Ascending aorta (tissue), 2 donors: ENCODE measurements at regions not wholly inside any gene's neighbourhood (a gene's known extent, or its start where the extent isn't known, plus 50 kb on each side); places are given as distances from the start of the nearest gene placed in this dataset.
"Not testable (repeated sequence)": the region's sequence is repeated elsewhere in the genome, so short reads cannot be mapped to it uniquely, and the experiment has no call there.

ENCODE experiments used
- DNase-seq, 2 donors: peaks; one replicate each; pipeline ENCODE4 v3.0.0-alpha.2; 2019; ENCODE audit warnings: low spot score in 2 of 2
- H3K27ac ChIP-seq, 2 donors: fragments of 200-600 bp; sonication (generic); one replicate each; pipeline ENCODE4 v1.5.1; 2016 to 2017; ENCODE audit warnings: mild to moderate bottlenecking in 1 of 2
- H3K27me3 ChIP-seq: fragments of 200-600 bp; sonication (generic); one replicate; pipeline ENCODE4 v1.5.1; 2017
- H3K36me3 ChIP-seq, 2 donors: fragments of 200-600 bp; sonication (generic); one replicate each; pipeline ENCODE4 v1.5.1; 2016
- H3K4me1 ChIP-seq, 2 donors: fragments of 200-600 bp; sonication (generic); one replicate each; pipeline ENCODE4 v1.5.1; 2016 to 2017; ENCODE audit warnings: mild to moderate bottlenecking in 1 of 2
- H3K4me3 ChIP-seq, 2 donors: fragments of 200-600 bp; sonication (generic); one replicate each; pipeline ENCODE4 v1.5.1; 2016 to 2017; ENCODE audit warnings: mild to moderate bottlenecking in 1 of 2
- H3K9me3 ChIP-seq, 2 donors: fragments of 200-600 bp; sonication (generic); one replicate each; pipeline ENCODE4 v1.5.1; 2016
- intact Hi-C: fragments of 100-400 bp; cut with DNase I; formaldehyde crosslinking; loops from one replicate; pipeline ENCODE4 v1.15.1; 2023
- TF ChIP-seq, protein P1 (sequence below), 3 experiments: fragments of 200-600 bp in 2 of 3; fragments of 450-650 bp in 1 of 3; sonication (generic) in 2 of 3; IDR thresholded peaks; one replicate each; pipeline ENCODE4 v1.5.1; 2016 to 2019; ENCODE audit warnings: antibody characterized with exemption in 3 of 3, mild to moderate bottlenecking in 1 of 3, moderate library complexity in 1 of 3

DNA sequence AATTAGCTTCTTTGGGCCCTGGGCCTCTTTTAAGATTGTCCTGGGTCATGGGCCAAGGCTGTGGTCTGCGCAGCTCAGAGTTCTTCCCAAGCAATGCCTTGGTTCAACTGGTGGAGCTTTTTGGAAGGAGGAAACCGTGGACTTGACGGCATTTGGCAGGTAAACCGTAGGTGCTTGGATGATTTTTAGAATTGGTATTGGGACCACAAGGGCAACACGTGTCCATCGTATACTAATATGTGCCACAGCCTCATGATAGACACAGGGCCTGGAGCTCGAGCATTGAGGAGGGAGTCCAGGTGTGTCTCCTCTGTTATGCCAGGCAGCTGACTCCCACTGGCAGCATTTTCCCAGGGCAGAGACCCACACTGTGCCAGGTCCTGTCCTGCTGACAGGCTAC lies 120.9 kb upstream of the PITX1 start:
- Histone ChIP-seq H3K4me1 (no peaks in the 10 kb centered on the region), H3K4me3 (no peak overlapping the region), H3K9me3 (peaks cover 0 to 18% of the 10 kb centered on the region in 2 donors), H3K27me3 (no peaks in the 10 kb centered on the region), H3K27ac (no peak overlapping the region), H3K36me3 (no peaks in the 10 kb centered on the region)
- intact Hi-C loops: no loop called here
- TF ChIP-seq, protein P1, sequence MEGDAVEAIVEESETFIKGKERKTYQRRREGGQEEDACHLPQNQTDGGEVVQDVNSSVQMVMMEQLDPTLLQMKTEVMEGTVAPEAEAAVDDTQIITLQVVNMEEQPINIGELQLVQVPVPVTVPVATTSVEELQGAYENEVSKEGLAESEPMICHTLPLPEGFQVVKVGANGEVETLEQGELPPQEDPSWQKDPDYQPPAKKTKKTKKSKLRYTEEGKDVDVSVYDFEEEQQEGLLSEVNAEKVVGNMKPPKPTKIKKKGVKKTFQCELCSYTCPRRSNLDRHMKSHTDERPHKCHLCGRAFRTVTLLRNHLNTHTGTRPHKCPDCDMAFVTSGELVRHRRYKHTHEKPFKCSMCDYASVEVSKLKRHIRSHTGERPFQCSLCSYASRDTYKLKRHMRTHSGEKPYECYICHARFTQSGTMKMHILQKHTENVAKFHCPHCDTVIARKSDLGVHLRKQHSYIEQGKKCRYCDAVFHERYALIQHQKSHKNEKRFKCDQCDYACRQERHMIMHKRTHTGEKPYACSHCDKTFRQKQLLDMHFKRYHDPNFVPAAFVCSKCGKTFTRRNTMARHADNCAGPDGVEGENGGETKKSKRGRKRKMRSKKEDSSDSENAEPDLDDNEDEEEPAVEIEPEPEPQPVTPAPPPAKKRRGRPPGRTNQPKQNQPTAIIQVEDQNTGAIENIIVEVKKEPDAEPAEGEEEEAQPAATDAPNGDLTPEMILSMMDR (IDR thresholded peaks at IDR 0.05): no peak
- peak in 1 of 2 donors; percentile 16 for DNase-seq

DNA sequence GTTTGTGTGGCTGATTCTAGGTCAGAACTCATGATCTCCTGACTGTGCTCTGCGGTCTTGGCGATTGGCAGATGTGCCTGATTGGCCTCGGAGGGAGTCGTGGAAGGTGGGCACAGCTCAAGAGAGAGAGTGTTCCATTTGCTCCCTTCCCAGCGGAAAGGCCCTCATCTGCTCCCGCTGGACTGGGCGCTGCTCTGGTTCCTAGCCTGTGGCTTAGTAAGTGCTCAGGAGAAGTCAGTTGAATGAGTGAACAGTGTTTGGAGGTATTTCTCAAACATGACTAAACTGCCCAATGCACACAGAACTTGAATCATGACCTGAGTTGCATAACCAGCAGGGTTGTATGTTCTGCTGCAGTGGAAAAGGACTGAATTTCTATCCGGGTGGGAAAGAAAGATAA lies 120.2 kb upstream of the PITX1 start:
- DNase-seq: peak in 1 of 2 donors; percentile 24
- Histone ChIP-seq H3K9me3 (peaks cover 0 to 10% of the 10 kb centered on the region in 2 donors), H3K4me3 (no peak overlapping the region), H3K27me3 (no peaks in the 10 kb centered on the region), H3K4me1 (no peaks in the 10 kb centered on the region), H3K36me3 (no peaks in the 10 kb centered on the region), H3K27ac (no peak overlapping the region)
- intact Hi-C loops: no loop called here
- TF ChIP-seq, protein P1 (IDR thresholded peaks at IDR 0.05): no peak

DNA sequence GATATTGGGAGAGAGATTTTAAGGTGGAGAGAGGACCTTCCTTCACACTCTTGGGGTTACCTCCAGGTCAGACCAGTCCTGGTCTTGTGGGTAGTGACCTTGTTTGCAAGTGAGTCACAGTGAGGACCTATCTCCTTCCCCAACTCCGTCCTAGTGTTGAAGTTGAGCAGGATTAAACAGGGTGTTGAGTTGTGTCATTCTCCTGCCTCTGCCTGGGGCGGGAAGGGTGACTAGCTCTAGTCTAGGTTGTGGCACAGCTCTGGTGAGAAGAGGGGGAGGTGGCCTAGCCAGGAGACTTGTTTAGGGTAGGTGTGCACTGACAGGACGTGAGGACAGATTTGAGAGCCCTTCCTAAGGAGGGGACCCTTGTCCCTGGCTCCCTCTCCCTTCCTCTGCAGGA lies 119.6 kb upstream of the PITX1 start:
- peak in 1 of 2 donors; percentile 33 for DNase-seq

DNA sequence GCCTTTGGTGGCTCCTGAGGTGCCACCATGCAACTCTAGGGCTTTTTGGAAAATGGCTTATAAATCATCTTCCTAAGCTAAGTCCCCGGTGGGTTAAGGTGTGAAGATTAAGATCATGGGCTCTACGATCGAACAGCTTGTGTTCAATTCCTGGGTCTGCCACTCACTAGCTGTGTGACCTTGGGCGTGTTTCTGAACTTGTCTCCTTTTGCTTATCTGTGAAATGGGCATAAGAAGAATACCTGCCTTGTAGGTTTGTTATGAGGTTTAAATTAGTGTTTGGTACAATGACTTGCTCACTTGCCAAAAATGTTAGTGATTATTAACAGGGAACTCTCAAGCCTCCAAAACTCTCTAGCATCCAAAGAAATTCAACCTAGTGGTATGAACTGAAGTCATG lies 119.2 kb upstream of the PITX1 start:
- intact Hi-C loops: no loop called here
- no peaks in the 10 kb centered on the region for H3K36me3 ChIP-seq
- no peaks in the 10 kb centered on the region for H3K4me1 ChIP-seq
- TF ChIP-seq, protein P1 (IDR thresholded peaks at IDR 0.05): no peak
- H3K27me3 ChIP-seq: no peaks in the 10 kb centered on the region
- peaks cover 0 to under 1% of the 10 kb centered on the region in 2 donors for H3K9me3 ChIP-seq
- no peak overlapping the region for H3K27ac ChIP-seq
- DNase-seq: peak in 1 of 2 donors; percentile 16
- no peak overlapping the region for H3K4me3 ChIP-seq

More for the DNA sequence above, 119.6 kb upstream of the PITX1 start:
- no peak overlapping the region for H3K27ac ChIP-seq
- no peaks in the 10 kb centered on the region for H3K36me3 ChIP-seq
- TF ChIP-seq, protein P1 (IDR thresholded peaks at IDR 0.05): no peak
- H3K9me3 ChIP-seq: peaks cover 0 to 5% of the 10 kb centered on the region in 2 donors
- no peak overlapping the region for H3K4me3 ChIP-seq
- intact Hi-C loops: no loop called here
- H3K27me3 ChIP-seq: no peaks in the 10 kb centered on the region
- no peaks in the 10 kb centered on the region for H3K4me1 ChIP-seq

DNA sequence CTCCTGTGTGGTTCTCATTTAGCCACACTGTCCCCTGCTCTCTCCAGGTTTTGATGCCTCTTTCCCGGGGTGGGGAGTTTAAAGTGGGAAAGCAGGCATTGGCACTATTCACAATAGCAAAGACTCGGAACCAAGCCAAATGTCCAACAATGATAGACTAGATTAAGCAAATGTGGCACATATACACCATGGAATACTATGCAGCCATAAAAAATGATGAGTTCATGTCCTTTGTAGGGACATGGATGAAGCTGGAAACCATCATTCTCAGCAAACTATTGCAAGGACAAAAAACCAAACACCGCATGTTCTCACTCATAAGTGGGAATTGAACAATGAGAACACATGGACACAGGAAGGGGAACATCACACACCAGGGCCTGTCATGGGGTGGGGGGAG lies 117.6 kb upstream of the PITX1 start:
- H3K9me3 ChIP-seq, H3K4me3 ChIP-seq, DNase-seq, H3K36me3 ChIP-seq, H3K27ac ChIP-seq, intact Hi-C loops, H3K4me1 ChIP-seq, H3K27me3 ChIP-seq: not testable (repeated sequence)

DNA sequence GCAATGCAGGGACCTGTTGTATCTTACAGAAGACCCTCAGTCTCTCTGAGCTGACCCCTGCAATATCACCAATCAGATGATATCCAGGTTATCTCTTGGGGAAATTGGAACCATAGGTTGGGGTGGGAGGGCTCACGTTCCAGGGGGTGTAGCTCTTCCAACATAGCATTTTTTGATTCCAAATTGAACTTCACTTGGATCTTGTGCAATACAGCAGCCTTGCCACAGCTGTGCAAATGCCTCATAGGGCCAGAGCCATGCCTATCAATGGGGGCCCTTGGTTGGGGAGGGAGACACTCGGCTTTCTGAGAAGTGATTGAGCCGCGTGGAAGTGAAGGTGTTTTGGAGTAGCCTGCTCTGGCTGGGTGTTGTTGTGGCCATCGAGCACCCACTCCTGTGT lies 117.2 kb upstream of the PITX1 start:
- H3K9me3 ChIP-seq: no peaks in the 10 kb centered on the region
- no peak overlapping the region for H3K4me3 ChIP-seq
- no peaks in the 10 kb centered on the region for H3K36me3 ChIP-seq
- intact Hi-C loops: no loop called here
- peak in 1 of 2 donors; percentile 27 for DNase-seq
- no peak overlapping the region for H3K27ac ChIP-seq
- TF ChIP-seq, protein P1 (IDR thresholded peaks at IDR 0.05): no peak
- H3K4me1 ChIP-seq: no peaks in the 10 kb centered on the region
- no peaks in the 10 kb centered on the region for H3K27me3 ChIP-seq
